IPS-20b (cell line): ENCODE measurements at regions not wholly inside any gene's neighbourhood (a gene's known extent, or its start where the extent isn't known, plus 50 kb on each side); places are given as distances from the start of the nearest gene placed in this dataset.

ENCODE experiments used
- H3K27ac ChIP-seq: one replicate; pipeline ENCODE4 v1.5.1; 2013; ENCODE audit warnings: low read length
- H3K27me3 ChIP-seq: 2 replicates; pipeline ENCODE4 v1.6.1; 2013; ENCODE audit warnings: mild to moderate bottlenecking, low read length, inconsistent platforms; ENCODE audit not compliant: insufficient read depth
- H3K36me3 ChIP-seq: 2 replicates; pipeline ENCODE4 v1.6.1; 2013; ENCODE audit warnings: low read depth, mild to moderate bottlenecking, inconsistent platforms, low read length, moderate library complexity; ENCODE audit not compliant: insufficient read depth
- H3K4me1 ChIP-seq: 2 replicates; pipeline ENCODE4 v1.6.1; 2013; ENCODE audit warnings: mild to moderate bottlenecking, control low read depth, inconsistent platforms, low read length, moderate library complexity; ENCODE audit not compliant: insufficient read depth
- H3K4me3 ChIP-seq: 2 replicates; pipeline ENCODE4 v1.5.1; 2013; ENCODE audit warnings: mild to moderate bottlenecking, low read length, inconsistent platforms
- H3K9ac ChIP-seq: 2 replicates; pipeline ENCODE4 v1.6.1; 2013; ENCODE audit warnings: low read depth, mild to moderate bottlenecking, inconsistent platforms, low read length, moderate library complexity
- H3K9me3 ChIP-seq: 2 replicates; pipeline ENCODE4 v1.6.1; 2013; ENCODE audit warnings: mild to moderate bottlenecking, low read depth, low read length, inconsistent platforms; ENCODE audit not compliant: insufficient read depth

GRCh38 chr4:60002603-60003337 lies 1197.4 kb upstream of the ADGRL3 start:
- Histone ChIP-seq H3K4me1 (no peaks in the 10 kb centered on the region), H3K9me3 (peaks cover 20% of the 10 kb centered on the region; the same call in 1 of the 2 replicates), H3K27me3 (no peaks in the 10 kb centered on the region), H3K27ac (no peak overlapping the region), H3K4me3 (no peak overlapping the region), H3K36me3 (no peaks in the 10 kb centered on the region), H3K9ac (no peak overlapping the region)

GRCh38 chr4:60013464-60014184 lies 1186.5 kb upstream of the ADGRL3 start:
- no peaks in the 10 kb centered on the region for H3K36me3 ChIP-seq
- no peak overlapping the region for H3K27ac ChIP-seq
- no peaks in the 10 kb centered on the region for H3K9me3 ChIP-seq
- H3K4me1 ChIP-seq, result no peaks in the 10 kb centered on the region
- no peak overlapping the region for H3K9ac ChIP-seq
- H3K4me3 ChIP-seq, result no peak overlapping the region
- no peaks in the 10 kb centered on the region for H3K27me3 ChIP-seq

DNA sequence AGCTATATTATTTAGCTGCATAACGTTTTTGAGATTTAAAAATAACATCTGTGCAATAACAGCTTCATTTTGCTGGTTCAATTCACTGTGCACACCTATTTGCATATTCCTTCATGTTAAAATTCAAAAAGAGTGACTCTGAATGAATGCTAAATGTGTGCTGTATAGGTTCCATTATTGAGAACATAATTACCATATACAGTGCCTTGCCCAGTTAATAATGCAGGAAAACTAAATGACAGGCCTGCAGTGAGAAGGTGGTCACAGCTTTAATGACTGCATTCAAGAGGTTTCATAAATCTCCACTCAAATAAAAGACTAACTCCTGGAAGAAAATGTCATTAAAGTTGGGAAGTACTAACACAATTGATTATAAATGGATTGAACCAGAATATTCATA lies 1183.2 kb upstream of the ADGRL3 start:
- Histone ChIP-seq H3K27ac (no peak overlapping the region), H3K4me3 (no peak overlapping the region), H3K9me3 (no peaks in the 10 kb centered on the region), H3K4me1 (no peaks in the 10 kb centered on the region; the same call in 1 of the 2 replicates), H3K9ac (no peak overlapping the region), H3K27me3 (no peaks in the 10 kb centered on the region), H3K36me3 (no peaks in the 10 kb centered on the region)

- H3K27ac ChIP-seq, result no peak overlapping the region
- no peaks in the 10 kb centered on the region for H3K9me3 ChIP-seq
- no peaks in the 10 kb centered on the region for H3K36me3 ChIP-seq
- no peaks in the 10 kb centered on the region for H3K27me3 ChIP-seq
- H3K4me3 ChIP-seq, result no peak overlapping the region
- H3K4me1 ChIP-seq, result no peaks in the 10 kb centered on the region; the same call in 1 of the 2 replicates
- H3K9ac ChIP-seq, result no peak overlapping the region
These were observed 1180.9 kb upstream of the ADGRL3 start for GRCh38 chr4:60019180-60019579.

GRCh38 chr4:60019946-60020345 lies 1180.2 kb upstream of the ADGRL3 start:
- no peak overlapping the region for H3K27ac ChIP-seq
- no peaks in the 10 kb centered on the region for H3K36me3 ChIP-seq
- H3K27me3 ChIP-seq, result no peaks in the 10 kb centered on the region
- H3K4me1 ChIP-seq, result no peaks in the 10 kb centered on the region; the same call in 1 of the 2 replicates
- no peak overlapping the region for H3K4me3 ChIP-seq
- H3K9me3 ChIP-seq, result no peaks in the 10 kb centered on the region
- H3K9ac ChIP-seq, result no peak overlapping the region

DNA sequence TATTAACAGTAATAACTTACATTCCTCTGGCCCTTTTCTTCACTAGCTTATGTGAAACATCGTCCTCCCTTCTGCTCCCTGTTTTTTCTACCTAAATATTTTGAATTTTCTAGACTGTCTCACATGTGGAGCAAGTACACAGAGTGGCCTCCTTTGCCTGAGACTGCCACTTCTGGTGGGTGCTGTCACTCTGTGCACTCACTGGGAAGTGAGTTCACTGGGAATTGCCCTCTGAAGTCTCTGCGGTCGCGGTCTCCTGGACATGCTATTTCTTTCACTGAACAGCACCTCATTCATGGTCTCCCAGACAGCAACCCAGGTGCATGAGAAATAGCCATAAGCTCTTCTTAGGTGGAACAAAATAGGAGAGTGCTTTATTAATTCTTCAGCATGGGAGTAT lies 1179.7 kb upstream of the ADGRL3 start:
- Histone ChIP-seq H3K9ac (no peak overlapping the region), H3K27me3 (no peaks in the 10 kb centered on the region), H3K36me3 (no peaks in the 10 kb centered on the region), H3K4me3 (no peak overlapping the region), H3K27ac (no peak overlapping the region), H3K9me3 (no peaks in the 10 kb centered on the region), H3K4me1 (no peaks in the 10 kb centered on the region; the same call in 1 of the 2 replicates)

DNA sequence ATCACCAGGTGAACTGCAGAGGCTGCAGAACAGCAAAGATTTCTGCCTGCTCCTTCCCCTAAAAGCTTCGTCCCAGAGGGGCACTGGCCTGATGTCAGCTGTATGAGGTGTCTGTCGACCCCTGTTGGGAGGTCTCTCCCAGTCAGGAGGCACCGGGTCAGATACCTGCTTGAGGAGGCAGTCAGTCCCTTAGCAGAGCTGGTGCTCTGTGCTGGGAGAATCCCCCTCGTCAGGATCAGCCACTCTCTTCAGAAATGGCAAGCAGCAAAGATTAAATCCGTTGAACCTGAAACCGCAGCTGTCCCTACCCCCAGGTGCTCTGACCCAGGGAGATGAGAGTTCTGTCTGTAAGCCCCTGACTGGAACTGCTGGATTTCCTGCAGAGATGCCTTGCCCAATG lies 1166.3 kb upstream of the ADGRL3 start:
- H3K4me3 ChIP-seq, result no peak overlapping the region
- no peaks in the 10 kb centered on the region for H3K36me3 ChIP-seq
- H3K27me3 ChIP-seq, result no peaks in the 10 kb centered on the region
- no peaks in the 10 kb centered on the region for H3K9me3 ChIP-seq
- H3K9ac ChIP-seq, result no peak overlapping the region
- H3K27ac ChIP-seq, result no peak overlapping the region
- no peaks in the 10 kb centered on the region for H3K4me1 ChIP-seq

GRCh38 chr4:60034361-60034760 lies 1165.8 kb upstream of the ADGRL3 start:
- H3K9me3 ChIP-seq, result no peaks in the 10 kb centered on the region
- H3K27me3 ChIP-seq, result no peaks in the 10 kb centered on the region
- no peak overlapping the region for H3K27ac ChIP-seq
- no peaks in the 10 kb centered on the region for H3K4me1 ChIP-seq
- no peak overlapping the region for H3K9ac ChIP-seq
- H3K36me3 ChIP-seq, result no peaks in the 10 kb centered on the region
- H3K4me3 ChIP-seq, result no peak overlapping the region

- no peak overlapping the region for H3K4me3 ChIP-seq
- no peaks in the 10 kb centered on the region for H3K27me3 ChIP-seq
- H3K27ac ChIP-seq, result no peak overlapping the region
- no peaks in the 10 kb centered on the region; the same call in 1 of the 2 replicates for H3K9me3 ChIP-seq
- no peak overlapping the region for H3K9ac ChIP-seq
- H3K4me1 ChIP-seq, result no peaks in the 10 kb centered on the region
- no peaks in the 10 kb centered on the region for H3K36me3 ChIP-seq
These were observed 1160.2 kb upstream of the ADGRL3 start for GRCh38 chr4:60039908-60040307.

DNA sequence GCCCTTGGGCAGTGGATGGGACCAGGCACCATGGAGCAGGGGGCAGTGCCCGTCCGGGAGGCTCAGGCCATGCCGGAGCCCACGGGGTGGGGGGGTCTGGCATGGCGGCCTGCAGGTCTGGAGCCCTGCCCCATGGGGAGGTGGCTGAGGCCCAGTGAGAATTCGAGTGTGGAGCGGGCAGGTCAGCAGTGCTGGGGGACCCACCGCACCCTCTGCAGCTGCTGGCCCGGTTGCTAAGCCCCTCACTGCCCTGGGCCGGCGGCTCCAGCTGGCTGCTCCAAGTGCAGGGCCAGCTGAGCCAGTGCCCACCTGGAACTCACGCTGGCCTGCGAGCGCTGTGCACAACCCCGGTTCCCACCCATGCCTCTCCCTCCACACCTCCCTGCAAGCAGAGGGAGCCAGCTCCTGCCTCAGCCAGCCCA lies 1157.9 kb upstream of the ADGRL3 start:
- no peaks in the 10 kb centered on the region for H3K27me3 ChIP-seq
- H3K9ac ChIP-seq, result no peak overlapping the region
- no peaks in the 10 kb centered on the region for H3K36me3 ChIP-seq
- no peaks in the 10 kb centered on the region for H3K4me1 ChIP-seq
- no peaks in the 10 kb centered on the region; the same call in 1 of the 2 replicates for H3K9me3 ChIP-seq
- no peak overlapping the region for H3K4me3 ChIP-seq
- no peak overlapping the region for H3K27ac ChIP-seq

- Histone ChIP-seq H3K4me1 (no peaks in the 10 kb centered on the region), H3K27ac (no peak overlapping the region), H3K36me3 (no peaks in the 10 kb centered on the region), H3K9me3 (no peaks in the 10 kb centered on the region; the same call in 1 of the 2 replicates), H3K9ac (no peak overlapping the region), H3K4me3 (no peak overlapping the region), H3K27me3 (no peaks in the 10 kb centered on the region)
These were observed 1157.2 kb upstream of the ADGRL3 start for GRCh38 chr4:60042941-60043340.

- Histone ChIP-seq H3K9ac (no peak overlapping the region), H3K36me3 (no peaks in the 10 kb centered on the region), H3K4me1 (no peaks in the 10 kb centered on the region), H3K27ac (no peak overlapping the region), H3K9me3 (no peaks in the 10 kb centered on the region), H3K27me3 (no peaks in the 10 kb centered on the region), H3K4me3 (no peak overlapping the region)
These were observed 1121.1 kb upstream of the ADGRL3 start for GRCh38 chr4:60078984-60079383.
